GM03348 (cell line): ENCODE measurements at regions not wholly inside any gene's neighbourhood (a gene's known extent, or its start where the extent isn't known, plus 50 kb on each side); places are given as distances from the start of the nearest gene placed in this dataset.
A peak's percentile ranks its signal among the peaks of the same experiment; 100 is the strongest.

ENCODE experiments used
- DNase-seq: peaks from one replicate; pipeline ENCODE4 v3.0.0; 2012; ENCODE audit warnings: low spot score

DNA sequence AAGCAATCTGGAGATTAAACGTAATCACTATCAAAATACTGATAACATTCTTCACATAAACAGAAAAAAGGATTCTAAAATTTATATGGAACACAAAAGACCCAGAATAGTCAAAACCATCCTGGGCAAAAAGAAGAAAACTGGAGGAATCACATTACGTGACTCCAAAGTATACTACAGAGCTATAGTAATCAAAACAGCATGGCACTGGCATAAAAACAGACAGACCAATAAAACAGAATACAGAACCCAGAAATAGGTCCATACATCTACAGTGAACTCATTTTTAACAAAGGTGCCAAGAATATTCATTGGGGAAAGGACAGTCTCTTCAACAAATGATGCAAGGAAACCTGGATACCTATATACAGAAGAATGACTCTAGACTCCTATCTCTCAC is 621.9 kb upstream of the CCDC54 start:
- DNase-seq, result no peak

DNA sequence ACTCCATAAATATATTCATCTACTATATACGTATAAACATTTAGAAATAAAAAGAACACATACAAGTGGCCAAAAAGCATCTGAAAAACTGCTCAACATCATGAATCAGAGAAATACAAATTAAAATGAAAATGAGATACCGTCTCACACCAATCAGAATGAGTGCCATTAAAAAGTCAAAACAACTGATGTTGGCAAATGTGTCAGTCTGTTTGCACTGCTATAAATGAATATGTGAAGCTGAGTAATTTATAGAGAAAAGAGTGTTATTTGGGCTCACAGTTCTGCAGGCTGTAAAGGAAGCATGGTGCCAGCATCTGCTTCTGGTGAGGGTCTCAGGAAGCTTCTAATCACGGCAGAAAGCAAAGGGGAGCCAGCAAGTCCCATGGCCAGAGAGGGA is 620.3 kb upstream of the CCDC54 start:
- no peak for DNase-seq

DNA sequence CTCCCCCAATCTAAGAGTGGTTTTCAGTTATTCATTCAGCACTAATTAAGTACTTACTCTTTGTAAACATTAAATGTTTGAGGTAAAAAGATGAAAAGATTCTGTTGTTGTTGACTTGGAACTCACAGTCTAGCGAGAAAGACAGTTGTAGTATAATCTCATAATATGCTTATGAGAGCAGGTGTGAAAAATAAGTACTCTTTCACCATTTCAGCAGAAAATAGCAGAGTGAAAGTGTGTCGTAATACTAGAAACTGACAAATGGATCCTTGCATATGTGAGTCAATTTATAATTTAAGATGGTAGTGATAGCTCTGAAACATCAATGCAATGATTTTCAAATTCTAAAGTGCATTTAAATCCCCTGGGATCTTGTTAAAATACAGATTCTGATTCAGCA is 618.8 kb upstream of the CCDC54 start:
- no peak for DNase-seq

DNA sequence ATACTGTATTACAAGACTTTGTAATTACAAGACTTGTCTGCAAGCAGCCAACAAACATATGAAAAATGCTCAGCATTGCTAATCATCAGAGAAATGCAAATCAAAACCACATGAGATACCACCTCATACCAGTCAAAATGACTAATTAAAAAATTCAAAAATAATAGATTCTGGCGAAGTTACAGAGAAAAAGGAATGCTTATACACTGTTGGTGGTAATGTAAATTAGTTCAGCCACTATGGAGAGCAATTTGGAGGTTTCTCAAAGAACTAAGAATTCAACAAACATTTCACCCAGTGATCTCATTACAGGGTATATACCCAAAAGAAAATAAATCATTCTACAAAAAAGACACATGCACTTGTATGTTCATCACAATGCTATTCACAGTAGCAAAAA is 617.5 kb upstream of the CCDC54 start:
- DNase-seq, result no peak

DNA sequence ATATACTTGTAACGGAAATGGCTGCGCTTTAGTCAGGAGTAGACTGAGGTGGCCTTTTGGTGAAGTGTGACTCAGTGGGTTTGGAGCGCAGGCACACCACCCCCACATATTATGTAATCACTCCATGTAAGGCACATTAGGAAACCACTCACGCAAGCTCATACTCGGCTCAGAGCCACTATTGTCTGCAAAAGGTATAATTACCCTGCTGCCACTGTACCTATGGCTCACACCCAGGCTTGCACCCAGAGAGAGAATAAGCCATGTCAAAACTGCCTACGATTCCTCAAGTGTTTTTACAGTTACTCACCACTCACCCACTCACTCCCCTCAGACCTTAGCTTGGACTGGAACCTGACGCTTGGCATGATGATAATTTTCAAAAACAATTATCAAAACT is 611.9 kb upstream of the CCDC54 start:
- DNase-seq, result peak; percentile 36

DNA sequence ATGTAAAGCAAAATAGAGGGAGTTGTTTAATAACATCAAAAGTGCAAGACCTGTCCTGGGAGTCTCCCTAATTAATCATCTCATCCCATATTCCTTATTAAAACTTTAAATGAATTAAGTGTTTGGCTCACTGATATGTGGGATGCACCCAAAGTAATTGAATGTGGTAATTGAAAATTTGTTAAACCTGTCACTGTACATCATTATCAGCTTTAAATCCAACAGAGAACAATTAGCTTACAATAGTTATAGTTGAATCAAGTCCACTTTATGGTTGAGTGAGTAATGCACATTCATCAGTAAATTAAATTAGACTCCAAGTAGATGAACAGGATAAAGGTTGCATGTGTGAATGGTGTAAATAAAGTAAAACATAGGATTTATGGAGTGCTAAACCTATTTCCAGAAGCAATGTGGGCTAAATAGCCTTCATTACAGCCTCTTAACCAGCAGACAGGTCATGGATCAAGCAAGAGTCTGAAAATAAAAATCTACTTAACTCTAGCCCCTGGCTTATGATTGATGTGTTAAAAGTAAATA is 608.2 kb upstream of the CCDC54 start:
- no peak for DNase-seq

DNA sequence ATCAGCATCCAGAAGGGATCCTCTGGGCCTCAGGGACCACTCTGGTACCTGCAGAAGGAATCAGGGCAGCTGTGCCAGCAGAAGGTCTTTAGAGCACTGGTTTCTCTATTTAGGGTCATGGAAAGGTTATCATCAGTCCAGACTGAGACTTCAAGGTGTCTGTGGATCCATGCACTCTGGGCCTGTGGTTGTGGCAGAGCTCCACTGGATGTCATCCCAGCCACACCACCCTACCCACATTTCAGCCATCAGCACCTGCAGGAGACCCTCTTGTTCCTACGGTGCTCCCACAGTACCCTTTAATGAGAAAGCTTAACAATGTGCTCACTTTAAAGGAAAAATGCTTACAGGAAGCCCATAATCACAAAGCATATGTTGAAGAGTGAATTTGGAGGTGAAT is 603.4 kb upstream of the CCDC54 start:
- no peak for DNase-seq

DNA sequence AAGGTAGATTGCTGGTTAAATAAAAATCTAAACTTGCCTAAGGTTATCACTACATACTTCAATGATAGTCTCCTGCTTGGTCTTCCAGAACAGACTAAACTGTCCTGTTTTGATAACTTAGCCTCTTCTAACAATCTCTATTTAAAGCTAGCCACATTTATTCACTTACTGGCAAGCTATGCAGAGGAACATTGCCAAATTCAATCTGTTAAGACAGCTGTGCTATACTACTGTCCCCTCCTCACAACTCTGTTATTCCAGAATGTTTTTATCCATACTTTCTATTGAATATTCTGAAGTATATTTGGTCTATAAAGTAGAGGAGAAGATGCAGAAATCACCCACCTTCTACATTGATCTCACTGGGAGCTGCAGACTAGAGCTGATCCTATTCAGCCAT is 594.0 kb upstream of the CCDC54 start:
- DNase-seq, result no peak

DNA sequence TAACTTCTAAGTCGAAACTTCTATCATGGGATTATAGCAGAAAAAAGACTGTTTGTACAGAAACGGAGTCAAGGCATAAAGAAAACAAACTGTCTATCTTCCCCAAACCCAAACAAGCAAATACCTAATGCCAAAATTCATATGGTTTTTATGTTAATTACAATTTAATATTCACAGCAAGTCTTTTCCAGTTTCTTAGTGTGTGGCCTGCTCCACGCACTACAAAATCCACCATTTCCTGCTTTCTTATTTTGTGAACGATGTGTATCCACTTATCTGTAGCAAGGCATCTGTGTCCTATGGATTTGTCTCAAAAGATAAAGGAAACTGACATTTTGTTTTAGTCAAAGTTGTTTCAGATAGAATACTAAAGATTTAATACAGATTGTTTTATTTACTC is 588.0 kb upstream of the CCDC54 start:
- no peak for DNase-seq

DNA sequence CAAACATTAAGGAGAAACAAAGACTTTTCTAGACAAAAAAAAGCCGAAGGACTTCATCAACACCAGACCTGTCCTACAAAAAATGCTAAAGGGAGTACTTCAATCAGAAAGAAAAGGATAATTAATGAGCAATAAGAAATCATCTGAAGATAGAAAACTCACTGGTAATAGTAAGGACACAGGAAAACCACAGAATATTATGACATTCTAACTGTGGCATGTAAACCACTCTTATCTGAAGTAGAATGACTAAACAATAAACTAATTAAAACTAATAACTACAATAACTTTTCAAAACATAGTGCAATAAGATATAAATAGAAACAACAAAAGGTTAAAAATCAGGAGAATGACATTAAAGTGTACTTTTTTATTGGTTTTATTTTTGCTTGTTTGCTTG is 584.5 kb upstream of the CCDC54 start:
- DNase-seq, result no peak

DNA sequence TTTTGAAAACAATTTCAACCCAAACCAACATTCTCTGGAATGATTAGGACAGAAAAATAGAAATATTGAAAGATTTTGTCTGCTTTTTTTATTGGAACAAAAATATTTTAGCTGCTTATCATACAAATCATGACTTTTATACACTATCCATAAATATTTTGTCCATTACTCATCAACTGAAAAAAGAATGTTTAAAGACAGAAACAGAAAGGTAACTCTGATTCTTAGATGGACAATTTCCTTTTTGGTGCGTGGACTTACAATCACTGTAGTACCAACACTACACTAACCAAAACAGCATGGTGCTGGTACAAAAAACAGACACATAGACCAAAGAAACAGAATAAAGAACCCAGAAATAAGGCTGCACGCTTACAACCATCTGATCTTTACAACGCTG is 582.8 kb upstream of the CCDC54 start:
- no peak for DNase-seq

DNA sequence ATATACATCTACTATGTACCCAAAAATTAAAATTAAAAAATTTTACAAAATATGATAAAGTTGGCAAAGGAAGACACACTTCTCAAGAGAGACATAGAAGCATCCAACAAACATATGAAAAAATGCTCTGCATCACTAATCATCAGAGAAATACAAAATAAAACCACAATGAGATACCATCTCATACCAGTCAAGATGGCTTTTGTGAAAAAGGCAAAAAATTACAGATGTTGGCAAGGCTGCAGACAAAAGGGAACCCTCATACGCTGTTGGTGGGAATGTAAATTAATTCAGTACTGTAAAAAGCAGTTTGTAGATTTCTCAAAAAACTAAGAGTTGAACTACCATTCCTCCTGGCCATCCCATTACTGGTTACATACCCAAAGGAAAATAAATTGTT is 581.7 kb upstream of the CCDC54 start:
- no peak for DNase-seq

DNA sequence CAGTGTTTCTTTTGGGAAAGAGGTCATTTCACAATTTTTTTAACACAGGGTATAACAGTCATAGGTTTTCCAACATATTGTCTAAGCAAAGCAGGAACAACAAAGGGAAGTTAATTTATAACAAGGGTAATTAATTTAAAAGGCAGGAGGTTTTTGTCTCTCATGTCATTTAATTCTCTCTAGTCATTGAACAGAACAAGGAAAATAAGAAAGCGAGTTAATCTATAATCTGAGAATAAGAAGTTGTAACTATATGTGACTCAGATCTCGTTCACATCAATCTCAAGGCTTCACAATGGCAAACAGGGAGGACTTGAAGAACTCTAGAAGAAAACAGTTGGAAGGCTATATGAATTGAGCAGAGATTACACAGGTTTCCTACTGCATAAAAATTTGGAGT is 579.8 kb upstream of the CCDC54 start:
- no peak for DNase-seq

DNA sequence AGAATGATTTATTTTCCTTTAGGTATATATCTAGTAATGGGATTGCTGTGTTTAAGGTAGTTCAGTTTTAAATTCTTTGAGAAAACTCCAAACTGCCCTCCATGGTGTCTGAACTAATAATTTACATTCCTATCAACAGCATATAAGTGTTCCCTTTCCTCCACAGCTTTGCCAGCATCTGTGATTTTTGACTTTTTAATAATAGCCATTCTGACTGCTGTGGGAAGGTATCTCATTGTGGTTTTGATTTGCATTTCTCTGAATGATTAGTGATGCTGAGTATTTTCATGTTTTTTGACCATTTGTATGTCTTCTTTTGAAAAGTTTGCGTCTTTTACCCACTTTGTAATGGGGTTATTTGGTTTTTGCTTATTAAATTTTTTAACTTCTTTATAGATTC is 571.6 kb upstream of the CCDC54 start:
- DNase-seq, result no peak

DNA sequence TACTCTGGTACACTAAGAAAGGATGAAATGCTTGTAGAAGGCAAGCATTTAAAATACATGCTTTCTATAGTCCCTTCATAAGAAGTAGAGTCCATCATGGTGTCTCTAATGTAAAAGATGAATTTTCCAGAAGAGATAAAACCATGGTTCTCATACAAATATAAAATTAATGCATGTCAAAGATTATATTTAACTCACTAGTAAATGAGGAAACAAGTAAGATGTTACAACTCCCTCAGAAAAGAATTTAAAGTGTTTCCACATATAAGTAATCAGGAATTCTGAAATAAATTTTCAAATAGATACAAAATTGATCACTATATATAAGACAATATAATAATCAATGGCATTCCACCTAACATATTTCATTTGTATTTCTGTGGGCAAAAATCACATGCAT is 570.3 kb upstream of the CCDC54 start:
- DNase-seq, result no peak

DNA sequence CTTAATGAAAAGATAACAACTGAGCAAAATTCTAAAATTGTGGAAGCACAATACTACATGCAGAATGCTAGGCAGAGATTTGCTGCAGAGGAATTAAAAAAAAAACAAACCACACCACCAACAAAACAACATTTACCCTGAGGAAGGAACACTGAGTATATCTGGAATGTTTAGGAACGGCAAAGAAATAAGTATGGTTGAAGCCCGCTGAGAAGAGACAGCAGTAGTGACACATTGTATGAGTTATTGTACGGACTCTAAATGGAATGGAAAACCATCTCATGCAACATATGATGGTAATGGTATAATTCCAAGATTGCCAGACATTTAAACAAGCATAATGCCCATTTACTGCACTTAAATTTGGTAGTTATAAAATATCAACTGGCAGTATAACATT is 568.2 kb upstream of the CCDC54 start:
- DNase-seq, result no peak

DNA sequence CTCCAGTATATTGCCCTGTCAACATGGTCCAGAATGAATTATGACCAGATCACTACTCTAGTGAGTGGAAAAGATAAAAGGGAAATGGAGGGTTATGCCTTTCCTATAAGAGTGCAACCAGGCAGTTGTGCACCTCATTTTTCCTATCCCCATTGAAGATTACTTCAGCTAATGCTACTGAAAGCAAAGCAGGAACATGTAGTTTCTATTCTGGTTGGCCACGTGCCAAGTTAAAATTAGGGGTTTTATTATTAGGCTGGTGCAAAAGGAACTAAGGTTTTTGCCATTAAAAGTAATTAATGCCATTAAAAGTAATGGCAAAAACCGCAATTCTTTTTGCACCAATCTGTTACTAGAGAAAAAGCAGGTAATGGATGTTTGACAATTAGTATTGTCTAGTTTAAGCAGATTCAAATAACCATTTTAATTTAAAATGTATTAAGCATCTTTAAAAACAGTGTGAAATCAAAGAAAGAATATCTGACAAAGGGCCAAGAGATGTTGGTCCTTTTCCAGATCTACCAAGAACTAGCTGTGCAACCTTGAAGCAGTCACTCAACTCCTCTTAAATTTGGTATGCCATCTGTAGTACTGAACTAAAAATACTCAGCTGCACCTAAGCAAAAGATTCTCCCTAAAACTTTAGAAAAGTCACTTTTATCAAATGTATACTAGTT is 567.5 kb upstream of the CCDC54 start:
- DNase-seq, result no peak

DNA sequence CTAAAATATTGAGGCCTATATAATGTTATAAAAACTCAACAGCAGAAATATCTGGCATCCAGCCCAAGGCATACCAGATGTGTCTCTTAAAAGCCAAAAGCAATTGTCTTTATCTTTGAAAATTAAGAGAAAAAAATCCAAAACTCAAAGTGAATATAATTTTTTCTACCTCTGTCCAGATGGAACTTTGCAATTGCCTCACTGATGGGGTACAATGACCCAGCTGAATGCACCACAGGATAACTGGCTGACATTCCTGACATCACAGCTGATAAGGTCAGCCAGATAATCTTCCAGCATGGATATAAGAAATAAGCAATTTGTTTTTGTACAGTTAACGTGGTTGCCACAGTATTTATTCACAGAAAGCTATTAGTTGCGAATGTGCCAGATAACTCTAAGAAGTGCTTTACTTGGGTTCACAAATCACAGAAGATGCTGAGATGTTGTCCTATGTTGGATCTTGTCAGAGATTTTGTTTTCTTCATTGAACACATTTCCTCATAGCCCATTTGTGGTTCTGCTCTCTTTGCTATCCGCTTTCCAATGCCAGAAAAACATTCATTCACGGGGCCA is 566.9 kb upstream of the CCDC54 start:
- DNase-seq, result no peak

DNA sequence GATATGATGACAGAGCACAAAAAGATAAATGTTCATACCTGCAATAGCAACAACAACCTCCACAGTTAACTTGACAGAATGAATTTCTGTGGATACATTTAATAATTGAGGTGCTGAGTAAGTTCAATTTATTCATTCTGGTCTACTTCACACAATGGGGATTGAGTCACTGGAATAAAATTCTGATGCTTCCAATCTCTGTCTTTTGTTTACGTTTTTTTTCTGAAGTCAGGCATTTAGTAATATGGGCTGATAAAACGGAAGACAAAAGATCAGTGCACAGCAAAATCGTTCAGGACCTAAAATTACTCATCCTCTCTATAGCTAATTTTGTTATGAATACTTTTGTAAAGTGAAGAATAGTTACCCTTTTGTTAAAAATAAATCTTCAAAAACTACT is 565.9 kb upstream of the CCDC54 start:
- peak; percentile 54 for DNase-seq

DNA sequence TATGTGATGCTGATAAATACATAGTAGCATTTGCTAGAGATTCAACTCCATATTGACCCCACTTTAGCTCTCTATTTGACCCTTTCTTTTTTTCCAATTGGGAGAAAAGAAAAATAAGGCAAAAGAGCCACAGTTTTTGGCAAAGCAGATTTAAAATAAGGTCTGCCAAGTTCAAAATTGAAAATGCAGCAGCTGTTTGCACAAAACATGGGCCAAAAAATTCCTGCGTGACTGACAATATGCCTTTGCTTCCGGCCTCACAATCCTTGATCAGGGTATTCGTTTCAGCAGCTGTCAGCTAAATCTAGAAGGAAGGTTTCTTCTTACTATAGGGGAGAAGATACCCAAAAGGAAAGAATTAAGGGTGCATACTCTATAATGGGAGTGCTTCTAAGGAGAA is 563.5 kb upstream of the CCDC54 start:
- peak; percentile 11 for DNase-seq

DNA sequence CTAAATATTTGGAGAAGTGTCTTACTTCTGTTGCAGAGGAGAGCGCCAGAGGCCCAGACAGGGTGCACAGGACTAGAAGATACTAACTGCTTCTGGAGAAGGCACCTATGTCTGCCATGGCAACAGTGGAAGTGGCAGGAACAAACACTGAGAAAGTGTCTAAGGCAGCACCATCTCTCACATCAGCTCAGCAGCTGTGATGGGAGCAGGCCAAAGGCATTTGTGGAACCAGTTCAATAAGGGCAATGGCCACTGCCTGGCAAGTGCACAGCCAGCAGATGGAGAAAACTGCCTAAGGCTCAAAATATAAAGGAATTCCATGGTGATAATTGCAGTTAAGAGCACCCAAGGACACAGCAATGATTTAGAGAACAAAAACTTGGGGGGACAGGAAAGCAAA is 563.0 kb upstream of the CCDC54 start:
- peak; percentile 30 for DNase-seq

DNA sequence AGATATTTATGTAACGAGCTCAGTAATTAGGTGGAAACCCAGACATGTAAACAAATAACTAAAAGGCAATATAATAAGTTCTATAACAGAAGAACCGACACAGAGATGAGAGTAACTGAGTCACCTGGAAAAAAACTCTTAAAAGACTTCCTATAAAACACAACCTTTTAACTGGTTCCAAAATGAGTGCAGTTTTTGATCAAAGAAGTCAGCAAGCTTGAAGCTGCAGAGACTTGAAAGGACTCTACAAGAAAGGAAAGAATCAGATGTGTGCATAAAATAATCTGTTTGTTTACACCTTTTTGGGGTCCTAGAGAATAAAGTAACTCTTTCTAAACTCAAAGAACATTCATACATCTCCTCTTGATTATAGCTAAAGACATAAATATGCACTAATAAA is 560.4 kb upstream of the CCDC54 start:
- DNase-seq, result no peak

DNA sequence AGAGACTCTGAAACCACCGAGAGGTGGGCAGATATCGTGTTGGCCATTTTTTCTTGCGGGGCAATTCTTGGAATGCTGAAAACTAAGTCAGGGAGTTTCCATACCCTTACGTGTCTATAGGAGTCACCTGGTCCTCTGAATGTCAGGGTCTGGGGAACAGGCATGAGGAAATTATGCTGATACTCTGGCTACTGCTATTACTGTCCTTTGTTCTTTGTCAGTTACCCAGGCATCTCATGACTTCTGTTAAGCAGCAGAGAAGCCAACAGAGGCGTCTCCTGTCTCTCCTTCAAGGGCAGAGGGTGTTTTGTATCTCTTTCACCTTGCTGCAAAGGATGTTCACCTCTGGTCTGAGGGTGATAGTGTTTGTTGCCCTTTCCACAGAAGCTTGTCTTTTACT is 559.5 kb upstream of the CCDC54 start:
- DNase-seq, result no peak

DNA sequence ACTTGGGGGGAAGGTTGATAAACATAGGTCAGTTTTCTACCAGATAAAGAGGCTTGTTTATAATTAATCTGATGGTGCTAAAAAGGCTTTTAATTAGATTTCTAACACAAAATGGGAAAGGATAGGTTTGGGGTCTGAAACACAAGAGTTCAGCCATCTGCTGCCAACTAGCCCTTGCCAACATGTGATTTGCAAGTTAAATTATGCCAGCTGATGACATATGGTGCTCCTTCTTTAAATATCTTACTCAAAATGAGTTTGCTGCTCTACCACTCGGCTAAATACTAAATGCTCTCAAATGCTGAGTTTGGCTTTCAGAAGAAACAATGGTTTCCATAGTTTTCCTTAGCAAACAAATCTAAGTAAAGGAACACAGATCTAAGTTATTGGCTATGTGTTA is 557.8 kb upstream of the CCDC54 start:
- DNase-seq, result no peak
